Sigmoid colon (tissue), 3 donors: ENCODE measurements at regions not wholly inside any gene's neighbourhood (a gene's known extent, or its start where the extent isn't known, plus 50 kb on each side); places are given as distances from the start of the nearest gene placed in this dataset.

Source experiments
- POLR2A ChIP-seq, 2 donors: fragments of 450-650 bp; IDR thresholded peaks; one replicate each; pipeline ENCODE4 v1.6.1; 2016; ENCODE audit warnings: antibody characterized with exemption in 2 of 2, mild to moderate bottlenecking in 2 of 2, moderate library complexity in 2 of 2
- TF ChIP-seq, protein P1 (sequence below), 4 experiments: fragments of 450-650 bp in 3 of 4; fragments of 200-600 bp in 1 of 4; IDR thresholded peaks; one replicate each; pipeline ENCODE4 v1.5.1; 2016 to 2019; ENCODE audit warnings: antibody characterized with exemption in 4 of 4, mild to moderate bottlenecking in 3 of 4, moderate library complexity in 2 of 4

DNA sequence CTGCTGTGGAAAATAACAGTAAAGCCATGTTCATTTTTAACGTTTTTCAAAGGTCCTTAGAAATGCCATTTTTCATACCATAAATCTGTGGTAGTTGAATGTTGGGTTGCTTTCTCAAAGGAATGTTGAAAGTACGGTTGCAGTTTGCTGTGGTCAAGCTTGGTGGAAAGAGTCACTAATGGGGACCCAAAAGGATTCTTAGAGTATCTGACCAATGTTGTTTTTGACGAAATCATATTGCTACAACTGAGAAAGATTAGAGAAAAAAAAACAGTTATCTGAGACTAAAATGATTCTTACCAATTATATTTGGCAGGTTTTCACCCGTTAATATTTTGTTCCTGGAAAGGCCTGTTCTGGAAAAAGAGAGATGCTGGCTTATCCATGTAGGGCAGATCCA, 439.5 kb upstream of the ETAA1 start:
- TF ChIP-seq, protein P1, sequence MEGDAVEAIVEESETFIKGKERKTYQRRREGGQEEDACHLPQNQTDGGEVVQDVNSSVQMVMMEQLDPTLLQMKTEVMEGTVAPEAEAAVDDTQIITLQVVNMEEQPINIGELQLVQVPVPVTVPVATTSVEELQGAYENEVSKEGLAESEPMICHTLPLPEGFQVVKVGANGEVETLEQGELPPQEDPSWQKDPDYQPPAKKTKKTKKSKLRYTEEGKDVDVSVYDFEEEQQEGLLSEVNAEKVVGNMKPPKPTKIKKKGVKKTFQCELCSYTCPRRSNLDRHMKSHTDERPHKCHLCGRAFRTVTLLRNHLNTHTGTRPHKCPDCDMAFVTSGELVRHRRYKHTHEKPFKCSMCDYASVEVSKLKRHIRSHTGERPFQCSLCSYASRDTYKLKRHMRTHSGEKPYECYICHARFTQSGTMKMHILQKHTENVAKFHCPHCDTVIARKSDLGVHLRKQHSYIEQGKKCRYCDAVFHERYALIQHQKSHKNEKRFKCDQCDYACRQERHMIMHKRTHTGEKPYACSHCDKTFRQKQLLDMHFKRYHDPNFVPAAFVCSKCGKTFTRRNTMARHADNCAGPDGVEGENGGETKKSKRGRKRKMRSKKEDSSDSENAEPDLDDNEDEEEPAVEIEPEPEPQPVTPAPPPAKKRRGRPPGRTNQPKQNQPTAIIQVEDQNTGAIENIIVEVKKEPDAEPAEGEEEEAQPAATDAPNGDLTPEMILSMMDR (IDR thresholded peaks at IDR 0.05), result no peak
- no peak for TF ChIP-seq POLR2A (IDR thresholded peaks at IDR 0.05)
